ENCODE measurements at regions not wholly inside any gene's neighbourhood (a gene's known extent, or its start where the extent isn't known, plus 50 kb on each side); places are given as distances from the start of the nearest gene placed in this dataset.

GRCh38 chr16:5451641-5452040 lies 354.0 kb upstream of the EEF2KMT start:
- no peaks in the 10 kb centered on the region for H3K4me1 ChIP-seq (ENCODE audit: insufficient read depth, poor library complexity, severe bottlenecking)
- H3K36me3 ChIP-seq (ENCODE audit: low read depth) = no peaks in the 10 kb centered on the region
- H3K27me3 ChIP-seq (ENCODE audit: insufficient read depth, poor library complexity, severe bottlenecking) = no peaks in the 10 kb centered on the region
- ATAC-seq (ENCODE audit: low read depth) (no peak), DNase-seq (ENCODE audit: low spot score) (no peak)
- no peak overlapping the region for H3K4me3 ChIP-seq (ENCODE audit: severe bottlenecking)
- no peak for TF ChIP-seq CTCF (IDR thresholded peaks at IDR 0.05; ENCODE audit: poor library complexity, severe bottlenecking)
- no peak overlapping the region for H3K27ac ChIP-seq (ENCODE audit: poor library complexity, severe bottlenecking)
- no peaks in the 10 kb centered on the region for H3K9me3 ChIP-seq (ENCODE audit: severe bottlenecking)

GRCh38 chr16:5450409-5451104 lies 353.0 kb upstream of the EEF2KMT start:
- ATAC-seq (ENCODE audit: low read depth) (no peak), DNase-seq (ENCODE audit: low spot score) (no peak)
- H3K27ac ChIP-seq (ENCODE audit: poor library complexity, severe bottlenecking) = no peak overlapping the region
- H3K27me3 ChIP-seq (ENCODE audit: insufficient read depth, poor library complexity, severe bottlenecking) = no peaks in the 10 kb centered on the region
- H3K9me3 ChIP-seq (ENCODE audit: severe bottlenecking) = no peaks in the 10 kb centered on the region
- H3K4me1 ChIP-seq (ENCODE audit: insufficient read depth, poor library complexity, severe bottlenecking) = no peaks in the 10 kb centered on the region
- no peak overlapping the region for H3K4me3 ChIP-seq (ENCODE audit: severe bottlenecking)
- no peak for TF ChIP-seq CTCF (IDR thresholded peaks at IDR 0.05; ENCODE audit: poor library complexity, severe bottlenecking)
- no peaks in the 10 kb centered on the region for H3K36me3 ChIP-seq (ENCODE audit: low read depth)

GRCh38 chr16:5449901-5450300 lies 352.3 kb upstream of the EEF2KMT start:
- H3K4me1 ChIP-seq (ENCODE audit: insufficient read depth, poor library complexity, severe bottlenecking) = no peaks in the 10 kb centered on the region
- no peak for TF ChIP-seq CTCF (IDR thresholded peaks at IDR 0.05; ENCODE audit: poor library complexity, severe bottlenecking)
- H3K9me3 ChIP-seq (ENCODE audit: severe bottlenecking) = no peaks in the 10 kb centered on the region
- H3K27me3 ChIP-seq (ENCODE audit: insufficient read depth, poor library complexity, severe bottlenecking) = no peaks in the 10 kb centered on the region
- no peaks in the 10 kb centered on the region for H3K36me3 ChIP-seq (ENCODE audit: low read depth)
- no peak overlapping the region for H3K4me3 ChIP-seq (ENCODE audit: severe bottlenecking)
- H3K27ac ChIP-seq (ENCODE audit: poor library complexity, severe bottlenecking) = no peak overlapping the region
- no peak for DNase-seq (ENCODE audit: low spot score)
- no peak for ATAC-seq (ENCODE audit: low read depth)

GRCh38 chr16:5448798-5449197 lies 351.2 kb upstream of the EEF2KMT start:
- ATAC-seq (ENCODE audit: low read depth) = no peak

More at GRCh38 chr16:5448798-5449197, 351.2 kb upstream of the EEF2KMT start:
- no peak overlapping the region for H3K27ac ChIP-seq (ENCODE audit: poor library complexity, severe bottlenecking)
- H3K4me3 ChIP-seq (ENCODE audit: severe bottlenecking) = no peak overlapping the region
- no peaks in the 10 kb centered on the region for H3K36me3 ChIP-seq (ENCODE audit: low read depth)
- DNase-seq (ENCODE audit: low spot score) = no peak
- H3K27me3 ChIP-seq (ENCODE audit: insufficient read depth, poor library complexity, severe bottlenecking) = no peaks in the 10 kb centered on the region
- H3K4me1 ChIP-seq (ENCODE audit: insufficient read depth, poor library complexity, severe bottlenecking) = no peaks in the 10 kb centered on the region
- no peaks in the 10 kb centered on the region for H3K9me3 ChIP-seq (ENCODE audit: severe bottlenecking)
- TF ChIP-seq CTCF (IDR thresholded peaks at IDR 0.05; ENCODE audit: poor library complexity, severe bottlenecking) = no peak
